ENCODE measurements at regions not wholly inside any gene's neighbourhood (a gene's known extent, or its start where the extent isn't known, plus 50 kb on each side); places are given as distances from the start of the nearest gene placed in this dataset.

- H3K36me3 ChIP-seq (ENCODE audit: insufficient read depth, low read length) = no peaks in the 10 kb centered on the region
- TF ChIP-seq EZH2 (IDR thresholded peaks at IDR 0.05; ENCODE audit: borderline replicate concordance, low read length) = no peak
- TF ChIP-seq CTCF (IDR thresholded peaks at IDR 0.05; ENCODE audit: low read length) = no peak
- H3K9me3 ChIP-seq (ENCODE audit: low read length) = no peaks in the 10 kb centered on the region
- H2AFZ ChIP-seq (ENCODE audit: low read length) = no peak overlapping the region
- no peaks in the 10 kb centered on the region for H3K79me2 ChIP-seq (ENCODE audit: insufficient read depth, low read length)
- H3K4me1 ChIP-seq (ENCODE audit: insufficient read depth, low read length, severe bottlenecking) = no peaks in the 10 kb centered on the region
- no peak overlapping the region for H3K4me2 ChIP-seq (ENCODE audit: low read length)
- no peak overlapping the region for H3K4me3 ChIP-seq (ENCODE audit: low read depth, low read length, poor library complexity, severe bottlenecking)
- H4K20me1 ChIP-seq (ENCODE audit: insufficient read depth, low read length) = no peaks in the 10 kb centered on the region
- H3F3A ChIP-seq (ENCODE audit: insufficient read depth, low read length) = no peaks in the 10 kb centered on the region
- H3K27me3 ChIP-seq (ENCODE audit: insufficient read depth, low read length) = no peaks in the 10 kb centered on the region
- no peaks in the 10 kb centered on the region for H3K9me2 ChIP-seq (ENCODE audit: low read depth, low read length)
- no peak overlapping the region for H3K9ac ChIP-seq (ENCODE audit: low read length)
- no peak overlapping the region for H3K27ac ChIP-seq (ENCODE audit: low read depth, low read length, poor library complexity, severe bottlenecking)
Observed at GRCh38 chr10:78212786-78213175, 179.1 kb downstream of the RPS24 start.

GRCh38 chr10:78214955-78215354, 181.3 kb downstream of the RPS24 start:
- no peak overlapping the region for H2AFZ ChIP-seq (ENCODE audit: low read length)
- H3K4me2 ChIP-seq (ENCODE audit: low read length) = no peak overlapping the region
- no peak overlapping the region for H3K27ac ChIP-seq (ENCODE audit: low read depth, low read length, poor library complexity, severe bottlenecking)
- H3K9me3 ChIP-seq (ENCODE audit: low read length) = no peaks in the 10 kb centered on the region
- H3K4me3 ChIP-seq (ENCODE audit: low read depth, low read length, poor library complexity, severe bottlenecking) = no peak overlapping the region
- H3K79me2 ChIP-seq (ENCODE audit: insufficient read depth, low read length) = no peaks in the 10 kb centered on the region
- H3K27me3 ChIP-seq (ENCODE audit: insufficient read depth, low read length) = no peaks in the 10 kb centered on the region
- H3F3A ChIP-seq (ENCODE audit: insufficient read depth, low read length) = no peaks in the 10 kb centered on the region
- H3K4me1 ChIP-seq (ENCODE audit: insufficient read depth, low read length, severe bottlenecking) = no peaks in the 10 kb centered on the region
- H4K20me1 ChIP-seq (ENCODE audit: insufficient read depth, low read length) = no peaks in the 10 kb centered on the region
- no peaks in the 10 kb centered on the region for H3K9me2 ChIP-seq (ENCODE audit: low read depth, low read length)
- H3K9ac ChIP-seq (ENCODE audit: low read length) = no peak overlapping the region
- H3K36me3 ChIP-seq (ENCODE audit: insufficient read depth, low read length) = no peaks in the 10 kb centered on the region
- TF ChIP-seq EZH2 (IDR thresholded peaks at IDR 0.05; ENCODE audit: borderline replicate concordance, low read length) (no peak), CTCF (IDR thresholded peaks at IDR 0.05; ENCODE audit: low read length) (no peak)

- H3K9me3 ChIP-seq (ENCODE audit: low read length) = no peaks in the 10 kb centered on the region
- no peaks in the 10 kb centered on the region for H3K4me1 ChIP-seq (ENCODE audit: insufficient read depth, low read length, severe bottlenecking)
- no peak overlapping the region for H3K4me2 ChIP-seq (ENCODE audit: low read length)
- no peak overlapping the region for H3K4me3 ChIP-seq (ENCODE audit: low read depth, low read length, poor library complexity, severe bottlenecking)
- H4K20me1 ChIP-seq (ENCODE audit: insufficient read depth, low read length) = no peaks in the 10 kb centered on the region
- no peaks in the 10 kb centered on the region for H3K79me2 ChIP-seq (ENCODE audit: insufficient read depth, low read length)
- H3K9ac ChIP-seq (ENCODE audit: low read length) = no peak overlapping the region
- H2AFZ ChIP-seq (ENCODE audit: low read length) = no peak overlapping the region
- no peak overlapping the region for H3K27ac ChIP-seq (ENCODE audit: low read depth, low read length, poor library complexity, severe bottlenecking)
- TF ChIP-seq EZH2 (IDR thresholded peaks at IDR 0.05; ENCODE audit: borderline replicate concordance, low read length) = no peak
- H3K36me3 ChIP-seq (ENCODE audit: insufficient read depth, low read length) = no peaks in the 10 kb centered on the region
- H3K9me2 ChIP-seq (ENCODE audit: low read depth, low read length) = no peaks in the 10 kb centered on the region
- no peaks in the 10 kb centered on the region for H3K27me3 ChIP-seq (ENCODE audit: insufficient read depth, low read length)
- H3F3A ChIP-seq (ENCODE audit: insufficient read depth, low read length) = no peaks in the 10 kb centered on the region
Observed at GRCh38 chr10:78215645-78216044, 182.0 kb downstream of the RPS24 start.

GRCh38 chr10:78217336-78217735, 183.7 kb downstream of the RPS24 start:
- no peaks in the 10 kb centered on the region for H3K79me2 ChIP-seq (ENCODE audit: insufficient read depth, low read length)
- H3K27me3 ChIP-seq (ENCODE audit: insufficient read depth, low read length) = no peaks in the 10 kb centered on the region
- no peaks in the 10 kb centered on the region for H3F3A ChIP-seq (ENCODE audit: insufficient read depth, low read length)
- no peak overlapping the region for H3K9ac ChIP-seq (ENCODE audit: low read length)
- no peak overlapping the region for H3K4me2 ChIP-seq (ENCODE audit: low read length)
- H2AFZ ChIP-seq (ENCODE audit: low read length) = no peak overlapping the region
- H3K36me3 ChIP-seq (ENCODE audit: insufficient read depth, low read length) = no peaks in the 10 kb centered on the region
- no peaks in the 10 kb centered on the region for H4K20me1 ChIP-seq (ENCODE audit: insufficient read depth, low read length)
- TF ChIP-seq EZH2 (IDR thresholded peaks at IDR 0.05; ENCODE audit: borderline replicate concordance, low read length) (no peak), CTCF (IDR thresholded peaks at IDR 0.05; ENCODE audit: low read length) (no peak)
- no peaks in the 10 kb centered on the region for H3K9me2 ChIP-seq (ENCODE audit: low read depth, low read length)
- H3K27ac ChIP-seq (ENCODE audit: low read depth, low read length, poor library complexity, severe bottlenecking) = no peak overlapping the region
- no peak overlapping the region for H3K4me3 ChIP-seq (ENCODE audit: low read depth, low read length, poor library complexity, severe bottlenecking)
- no peaks in the 10 kb centered on the region for H3K9me3 ChIP-seq (ENCODE audit: low read length)
- no peaks in the 10 kb centered on the region for H3K4me1 ChIP-seq (ENCODE audit: insufficient read depth, low read length, severe bottlenecking)
